SU-DHL-6 (cell line): ENCODE measurements at regions not wholly inside any gene's neighbourhood (a gene's known extent, or its start where the extent isn't known, plus 50 kb on each side); places are given as distances from the start of the nearest gene placed in this dataset.

Experiments used
- EZH2phosphoT487 ChIP-seq: fragments of 200-600 bp; sonication (generic), shearing (Covaris generic); conservative IDR thresholded peaks from 2 replicates; pipeline ENCODE4 v1.6.1; 2018; ENCODE audit warnings: mild to moderate bottlenecking, antibody characterized with exemption, low read length, moderate library complexity, mixed read lengths
- TF ChIP-seq, protein P1 (sequence below): fragments of 200-600 bp; sonication (generic); IDR thresholded peaks from one replicate; pipeline ENCODE4 v1.5.1; 2017; ENCODE audit warnings: antibody characterized with exemption, mild to moderate bottlenecking, low read length, moderate library complexity; ENCODE audit not compliant: insufficient read depth, poor library complexity, severe bottlenecking

DNA sequence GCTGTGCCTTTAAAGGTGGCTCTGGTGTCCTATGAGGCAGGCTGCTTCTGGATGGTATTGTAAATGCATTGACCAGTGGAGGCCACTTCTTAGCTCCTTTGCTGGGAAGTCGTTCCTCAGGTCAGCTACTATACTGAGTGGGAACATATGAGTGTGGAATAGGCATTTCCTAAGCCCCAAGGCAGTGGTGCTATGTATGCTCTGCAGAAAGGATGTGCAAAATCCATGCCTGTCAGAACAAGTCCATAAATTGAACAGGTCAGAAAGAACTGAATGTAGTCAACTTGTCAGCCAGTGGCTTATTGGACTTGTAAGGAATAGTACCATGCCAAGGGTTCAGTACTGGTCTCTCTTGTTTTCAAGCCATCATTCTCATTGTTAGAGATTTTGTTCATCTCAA, 216.4 kb downstream of the CDH10 start:
- TF ChIP-seq, protein P1, sequence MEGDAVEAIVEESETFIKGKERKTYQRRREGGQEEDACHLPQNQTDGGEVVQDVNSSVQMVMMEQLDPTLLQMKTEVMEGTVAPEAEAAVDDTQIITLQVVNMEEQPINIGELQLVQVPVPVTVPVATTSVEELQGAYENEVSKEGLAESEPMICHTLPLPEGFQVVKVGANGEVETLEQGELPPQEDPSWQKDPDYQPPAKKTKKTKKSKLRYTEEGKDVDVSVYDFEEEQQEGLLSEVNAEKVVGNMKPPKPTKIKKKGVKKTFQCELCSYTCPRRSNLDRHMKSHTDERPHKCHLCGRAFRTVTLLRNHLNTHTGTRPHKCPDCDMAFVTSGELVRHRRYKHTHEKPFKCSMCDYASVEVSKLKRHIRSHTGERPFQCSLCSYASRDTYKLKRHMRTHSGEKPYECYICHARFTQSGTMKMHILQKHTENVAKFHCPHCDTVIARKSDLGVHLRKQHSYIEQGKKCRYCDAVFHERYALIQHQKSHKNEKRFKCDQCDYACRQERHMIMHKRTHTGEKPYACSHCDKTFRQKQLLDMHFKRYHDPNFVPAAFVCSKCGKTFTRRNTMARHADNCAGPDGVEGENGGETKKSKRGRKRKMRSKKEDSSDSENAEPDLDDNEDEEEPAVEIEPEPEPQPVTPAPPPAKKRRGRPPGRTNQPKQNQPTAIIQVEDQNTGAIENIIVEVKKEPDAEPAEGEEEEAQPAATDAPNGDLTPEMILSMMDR: no peak
- no peak for TF ChIP-seq EZH2phosphoT487
